Endodermal cell (in vitro differentiated cells): ENCODE measurements at regions not wholly inside any gene's neighbourhood (a gene's known extent, or its start where the extent isn't known, plus 50 kb on each side); places are given as distances from the start of the nearest gene placed in this dataset.

ENCODE experiments used
- DNase-seq: peaks from one replicate; pipeline ENCODE4 v3.0.0-alpha.2; 2017
- H3K27ac ChIP-seq: 2 replicates; pipeline ENCODE4 v1.5.1; 2013; ENCODE audit warnings: mild to moderate bottlenecking, low read depth, low read length, moderate library complexity
- H3K27me3 ChIP-seq: 2 replicates; pipeline ENCODE4 v1.6.1; 2013; ENCODE audit warnings: mild to moderate bottlenecking, low read length, moderate library complexity; ENCODE audit not compliant: insufficient read depth, control insufficient read depth, poor library complexity, severe bottlenecking
- H3K36me3 ChIP-seq: 2 replicates; pipeline ENCODE4 v1.7.0; 2013; ENCODE audit warnings: mild to moderate bottlenecking, low read length, moderate library complexity; ENCODE audit not compliant: control insufficient read depth, insufficient read depth
- H3K4me1 ChIP-seq: one replicate; pipeline ENCODE4 v1.7.0; 2013; ENCODE audit warnings: low read length; ENCODE audit not compliant: control insufficient read depth, insufficient read depth
- H3K4me3 ChIP-seq: 2 replicates; pipeline ENCODE4 v1.5.1; 2013; ENCODE audit warnings: mild to moderate bottlenecking, low read length, moderate library complexity
- H3K9ac ChIP-seq: 2 replicates; pipeline ENCODE4 v1.6.1; 2013; ENCODE audit warnings: mild to moderate bottlenecking, low read length, moderate library complexity; ENCODE audit not compliant: poor library complexity, severe bottlenecking; ENCODE audit errors: extremely low read depth
- H3K9me3 ChIP-seq: 2 replicates; pipeline ENCODE4 v1.6.1; 2013; ENCODE audit warnings: mild to moderate bottlenecking, low read length, moderate library complexity; ENCODE audit not compliant: control insufficient read depth
- H3K27ac Mint-ChIP-seq: 2 replicates; pipeline ENCODE4 v1.8.0; 2020; ENCODE audit warnings: mixed read lengths
- H3K27me3 Mint-ChIP-seq: 2 replicates; pipeline ENCODE4 v1.8.0; 2021; ENCODE audit warnings: mild to moderate bottlenecking, mixed read lengths; ENCODE audit not compliant: insufficient read depth
- H3K36me3 Mint-ChIP-seq: 2 replicates; pipeline ENCODE4 v1.8.0; 2020; ENCODE audit warnings: low read depth, mixed read lengths
- H3K4me1 Mint-ChIP-seq: 2 replicates; pipeline ENCODE4 v1.8.0; 2020; ENCODE audit warnings: mixed read lengths
- H3K4me3 Mint-ChIP-seq: 2 replicates; pipeline ENCODE4 v1.8.0; 2020; ENCODE audit warnings: mild to moderate bottlenecking, moderate library complexity, mixed read lengths
- H3K9me3 Mint-ChIP-seq: 2 replicates; pipeline ENCODE4 v1.8.0; 2020; ENCODE audit warnings: mild to moderate bottlenecking, mixed read lengths
- CTCF ChIP-seq: fragments of 200-600 bp; sonication (generic); conservative IDR thresholded peaks from 2 replicates; pipeline ENCODE4 v1.5.0; 2021; ENCODE audit warnings: antibody characterized with exemption, mild to moderate bottlenecking
- WGBS, 2 experiments: methylation state at CpG; one replicate each; pipeline versions ENCODE4 v1.1.5 to v1.1.7; 2013; ENCODE audit warnings: missing lambda C conversion rate in 2 of 2, mixed read lengths in 1 of 2; ENCODE audit not compliant: insufficient coverage in 1 of 2, insufficient read length in 1 of 2; 5-methylcytosine and 5-hydroxymethylcytosine counted together

- no peak overlapping the region for H3K9ac ChIP-seq
- peaks cover 8% of the 10 kb centered on the region for H3K27me3 Mint-ChIP-seq
- 89 to 91% methylated on average over 2 of the region's 2 CpGs for WGBS, 2 experiments
Measured at GRCh38 chr5:141733198-141733597, 51.2 kb upstream of the ARAP3 start.

GRCh38 chr5:141732417-141732816, 50.4 kb upstream of the ARAP3 start:
- H3K27ac ChIP-seq = no peak overlapping the region
- no peaks in the 10 kb centered on the region for H3K36me3 ChIP-seq
- no peaks in the 10 kb centered on the region for H3K4me1 ChIP-seq
- H3K4me1 Mint-ChIP-seq = peaks cover 9% of the 10 kb centered on the region
- no peak overlapping the region for H3K4me3 Mint-ChIP-seq
- peaks cover 8% of the 10 kb centered on the region for H3K27me3 Mint-ChIP-seq
- H3K27me3 ChIP-seq = no peaks in the 10 kb centered on the region
- H3K36me3 Mint-ChIP-seq = no peaks in the 10 kb centered on the region
- no peak overlapping the region for H3K27ac Mint-ChIP-seq
- TF ChIP-seq CTCF = no peak
- DNase-seq = no peak
- H3K9ac ChIP-seq = no peak overlapping the region
- H3K9me3 Mint-ChIP-seq = no peaks in the 10 kb centered on the region
- H3K9me3 ChIP-seq = no peaks in the 10 kb centered on the region
- H3K4me3 ChIP-seq = no peak overlapping the region

More at GRCh38 chr5:141733198-141733597, 51.2 kb upstream of the ARAP3 start:
- Mint-ChIP-seq H3K9me3 (no peaks in the 10 kb centered on the region), H3K36me3 (no peaks in the 10 kb centered on the region), H3K4me1 (peaks cover 9% of the 10 kb centered on the region), H3K27ac (no peak overlapping the region), H3K4me3 (no peak overlapping the region)
- no peak overlapping the region for H3K4me3 ChIP-seq
- H3K4me1 ChIP-seq = no peaks in the 10 kb centered on the region
- TF ChIP-seq CTCF = no peak
- no peak overlapping the region for H3K27ac ChIP-seq
- H3K36me3 ChIP-seq = no peaks in the 10 kb centered on the region
- no peak for DNase-seq
- no peaks in the 10 kb centered on the region for H3K9me3 ChIP-seq
- H3K27me3 ChIP-seq = no peaks in the 10 kb centered on the region
